Stimulated activated CD8-positive, alpha-beta memory T cell treated with anti-CD3 and anti-CD28 coated beads, Interleukin-7, amount 100 ng/mL, for 48 hours (primary cell): ENCODE measurements at regions not wholly inside any gene's neighbourhood (a gene's known extent, or its start where the extent isn't known, plus 50 kb on each side); places are given as distances from the start of the nearest gene placed in this dataset.

ENCODE experiments used
- DNase-seq, 2 donors: peaks; one replicate each; pipeline ENCODE4 v3.0.0-alpha.2; 2020; ENCODE audit warnings: low read depth in 1 of 2; ENCODE audit errors: extremely low read depth in 1 of 2

DNA sequence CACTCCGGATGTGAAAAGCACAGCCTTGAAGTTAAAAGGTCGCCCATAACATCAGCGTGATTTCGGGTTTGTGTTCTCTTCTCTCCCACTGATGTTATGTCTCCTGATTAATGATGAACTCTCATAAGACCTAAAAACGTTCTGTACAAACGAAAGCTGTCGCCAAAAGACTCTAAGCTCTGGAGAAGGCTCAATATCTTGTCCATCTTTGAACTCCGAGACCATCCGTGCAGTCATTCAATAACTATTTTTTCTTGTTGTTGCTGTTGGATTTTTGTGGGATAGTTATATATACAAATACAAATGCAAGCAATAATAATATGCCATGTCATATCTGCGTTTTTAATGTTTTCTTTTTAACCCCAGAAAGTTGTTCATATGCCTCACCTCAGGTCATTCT, 291.8 kb upstream of the MARCKS start:
- no peak for DNase-seq

GRCh38 chr6:113570161-113570560, 287.0 kb upstream of the MARCKS start:
- no peak for DNase-seq

DNA sequence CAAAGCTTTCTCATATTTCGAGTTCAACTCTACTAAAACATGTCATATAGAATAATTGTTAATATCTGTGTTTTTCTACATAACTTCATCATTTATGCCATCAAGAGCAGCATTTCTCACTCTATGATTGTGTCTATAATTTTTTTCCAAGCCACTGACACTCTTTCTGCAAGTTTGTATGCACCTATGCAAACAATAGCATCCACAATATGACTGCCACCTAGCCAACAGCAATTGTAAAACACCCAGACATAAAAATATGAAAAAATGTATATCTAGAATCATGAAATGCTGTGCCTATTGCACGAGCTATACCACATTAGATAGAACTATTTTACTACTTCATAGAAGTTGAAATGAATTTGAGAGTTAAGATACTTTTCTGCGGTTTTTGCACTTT, 286.5 kb upstream of the MARCKS start:
- DNase-seq, result no peak

- DNase-seq, result no peak
Measured at GRCh38 chr6:113574147-113574546, 283.0 kb upstream of the MARCKS start.

DNA sequence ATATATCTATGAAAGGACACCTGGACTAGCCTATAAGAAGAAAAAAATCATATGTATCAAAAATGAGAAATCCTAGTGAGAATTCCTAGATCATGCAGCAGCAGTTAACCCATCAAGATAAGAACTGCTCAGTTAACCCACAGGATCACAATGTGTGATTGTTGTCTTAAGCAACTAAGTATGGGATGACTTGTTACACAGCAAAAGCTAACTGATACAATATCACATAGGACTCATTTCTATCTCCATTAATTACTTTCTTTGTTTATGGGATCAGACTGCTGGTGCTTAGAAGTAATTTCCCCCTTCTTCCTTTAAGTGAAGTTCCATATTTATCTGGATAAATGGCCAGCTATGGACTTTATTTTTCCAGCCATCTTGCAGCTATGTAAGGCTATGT, 280.8 kb upstream of the MARCKS start:
- no peak for DNase-seq

DNA sequence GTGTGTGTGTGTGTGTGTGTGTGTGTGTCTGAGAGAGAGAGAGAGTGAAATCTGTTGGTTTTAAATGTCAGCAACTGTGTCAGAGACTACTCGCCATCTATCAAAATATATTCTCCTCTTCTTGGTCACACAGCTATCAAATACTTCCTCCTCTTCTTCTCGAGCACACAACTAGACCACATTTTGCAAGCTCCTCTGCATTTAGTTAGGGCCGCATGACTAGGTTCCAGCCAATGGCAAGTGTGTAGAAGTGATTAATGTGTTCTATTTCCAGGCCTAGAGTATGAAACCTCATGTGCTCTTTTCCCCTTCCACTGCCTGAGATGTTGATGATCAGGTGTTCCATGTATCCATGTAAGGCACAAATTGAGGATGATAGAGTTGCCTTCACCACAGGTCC, 278.5 kb upstream of the MARCKS start:
- DNase-seq, result no peak

- DNase-seq, result no peak
Measured at GRCh38 chr6:113584767-113585166, 272.4 kb upstream of the MARCKS start.

- DNase-seq, result no peak
Measured at GRCh38 chr6:113585246-113585645, 271.9 kb upstream of the MARCKS start.

GRCh38 chr6:113586413-113587077, 270.6 kb upstream of the MARCKS start:
- no peak for DNase-seq

DNA sequence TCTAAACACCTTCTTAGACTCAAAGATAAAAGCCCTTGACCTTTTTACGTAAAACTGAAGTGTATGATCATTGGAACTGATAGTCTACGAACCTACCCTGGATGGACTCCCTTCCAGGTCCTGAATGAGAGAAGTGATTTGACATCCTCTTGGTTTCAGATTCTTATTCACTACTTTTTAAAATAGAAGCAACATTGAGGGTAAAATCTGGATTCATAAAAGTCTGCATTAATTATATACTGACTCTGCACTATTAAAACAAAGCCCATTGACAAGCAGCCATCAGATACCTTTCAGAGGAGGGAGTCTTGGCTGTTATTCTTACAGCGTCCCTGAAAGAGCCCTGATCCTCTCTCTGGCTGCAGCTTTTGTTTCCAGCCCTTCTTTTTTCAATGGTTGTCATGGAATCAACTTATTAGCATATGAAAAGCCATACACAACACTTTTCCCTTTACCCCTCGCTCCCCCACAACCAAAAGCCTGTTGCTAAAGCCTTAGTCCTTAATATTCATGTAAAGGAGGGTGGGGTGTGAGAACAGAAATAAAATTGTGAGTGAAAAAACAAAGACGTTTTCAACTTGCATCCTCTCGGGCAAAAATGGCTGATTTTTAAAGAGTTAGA, 270.0 kb upstream of the MARCKS start:
- DNase-seq, result no peak

GRCh38 chr6:113588646-113589045, 268.5 kb upstream of the MARCKS start:
- no peak for DNase-seq

GRCh38 chr6:113591896-113592827, 265.0 kb upstream of the MARCKS start:
- no peak for DNase-seq

- no peak for DNase-seq
Measured at GRCh38 chr6:113594726-113595125, 262.4 kb upstream of the MARCKS start.

GRCh38 chr6:113595911-113596376, 261.2 kb upstream of the MARCKS start:
- no peak for DNase-seq

- DNase-seq, result no peak
Measured at GRCh38 chr6:113596387-113597230, 260.5 kb upstream of the MARCKS start.

GRCh38 chr6:113597231-113597583, 259.9 kb upstream of the MARCKS start:
- no peak for DNase-seq

DNA sequence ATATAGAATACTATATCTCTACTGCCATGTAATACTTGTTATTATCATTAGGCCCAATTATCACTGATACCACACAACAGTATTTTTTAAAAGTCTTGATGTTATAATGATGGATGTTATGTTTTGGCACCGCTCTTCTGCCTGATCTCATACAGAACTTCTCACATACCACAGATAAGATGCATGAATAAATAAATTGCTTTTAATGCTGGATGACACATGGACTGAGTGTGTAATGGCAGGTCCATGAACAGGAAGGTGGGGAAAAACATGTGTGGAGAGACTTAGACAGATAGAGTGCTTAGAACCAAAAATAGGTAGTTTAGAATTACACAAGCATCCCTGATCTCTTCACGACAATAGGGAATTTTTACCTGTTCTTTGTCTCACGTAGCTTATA, 258.4 kb upstream of the MARCKS start:
- no peak for DNase-seq

DNA sequence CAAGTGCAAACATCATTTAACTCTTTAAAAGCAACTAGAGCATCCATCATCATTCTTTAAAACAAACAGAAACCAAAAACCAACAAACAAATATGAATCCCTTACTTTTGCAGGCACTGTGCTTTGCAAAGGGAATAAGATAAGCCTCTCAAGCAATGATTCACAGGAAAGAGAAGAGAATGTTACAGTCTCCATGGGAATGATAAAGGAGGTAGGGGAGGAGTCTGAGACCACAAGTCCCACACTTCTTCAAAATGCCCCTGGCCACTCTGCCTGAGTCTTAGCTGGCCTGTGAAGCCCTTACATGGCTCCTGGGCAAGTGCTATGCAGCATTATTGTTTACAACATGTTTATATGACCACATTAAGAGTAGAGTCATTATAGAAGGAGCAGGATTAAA, 257.7 kb upstream of the MARCKS start:
- DNase-seq, result no peak

DNA sequence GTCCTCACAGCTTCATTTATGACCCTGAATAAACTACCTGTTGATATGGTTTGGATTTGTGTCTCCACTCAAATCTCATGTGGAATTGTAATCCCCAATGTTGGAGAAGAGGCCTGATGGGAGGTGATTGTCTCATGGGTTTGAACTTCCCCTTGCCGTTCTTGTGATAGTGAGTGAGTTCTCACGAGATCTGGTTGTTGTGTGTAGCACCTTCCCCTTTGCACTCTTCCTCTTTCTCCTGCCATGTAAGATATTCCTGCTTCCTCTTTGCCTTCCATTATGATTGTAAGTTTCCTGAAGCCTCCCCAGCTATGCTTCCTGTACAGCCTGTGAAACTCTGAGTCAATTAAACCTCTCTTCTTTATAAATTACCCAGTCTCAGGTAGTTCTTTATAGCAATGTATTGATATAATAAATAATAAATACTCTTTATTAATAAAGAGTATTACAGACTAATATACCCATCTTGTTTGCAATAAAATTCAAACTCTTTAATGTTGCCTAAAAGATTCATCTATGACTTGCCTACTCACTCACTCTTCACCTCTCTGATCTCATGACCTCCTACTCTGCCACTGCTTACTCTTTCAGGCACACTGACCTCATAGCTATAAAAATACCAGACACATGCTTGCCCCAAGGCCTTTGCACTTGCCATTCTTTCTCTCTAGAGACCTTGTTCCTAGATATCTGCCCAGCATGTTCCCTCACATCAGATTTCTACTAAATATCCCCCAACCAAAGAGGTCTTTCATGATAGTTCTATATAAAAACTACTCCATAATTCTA, 256.4 kb upstream of the MARCKS start:
- DNase-seq, result no peak
